ENCODE measurements at regions not wholly inside any gene's neighbourhood (a gene's known extent, or its start where the extent isn't known, plus 50 kb on each side); places are given as distances from the start of the nearest gene placed in this dataset.

GRCh38 chr4:120617171-120617570 lies 305.4 kb downstream of the PRDM5 start:
- H3K27ac Mint-ChIP-seq: no peak overlapping the region
- no peaks in the 10 kb centered on the region for H3K9me3 Mint-ChIP-seq
- intact Hi-C loops (cut with micrococcal nuclease): no loop called here
- DNase-seq (no peak), ATAC-seq (ENCODE audit: low read depth) (no peak)
- no peak overlapping the region for H3K4me3 Mint-ChIP-seq
- no peaks in the 10 kb centered on the region for H3K4me1 Mint-ChIP-seq
- no peaks in the 10 kb centered on the region for H3K27me3 Mint-ChIP-seq
- TF ChIP-seq CTCF (IDR thresholded peaks at IDR 0.05): no peak
- ChIA-PET CTCF (no interaction called here), POLR2A (no interaction called here)
- H3K36me3 Mint-ChIP-seq (ENCODE audit: low read depth): no peaks in the 10 kb centered on the region

GRCh38 chr4:120616041-120616440 lies 306.5 kb downstream of the PRDM5 start:
- Mint-ChIP-seq H3K9me3 (no peaks in the 10 kb centered on the region), H3K4me1 (no peaks in the 10 kb centered on the region), H3K36me3 (ENCODE audit: low read depth) (no peaks in the 10 kb centered on the region), H3K27me3 (no peaks in the 10 kb centered on the region), H3K4me3 (no peak overlapping the region), H3K27ac (no peak overlapping the region)
- ChIA-PET POLR2A (no interaction called here), CTCF (no interaction called here)
- TF ChIP-seq CTCF (IDR thresholded peaks at IDR 0.05): no peak
- ATAC-seq (ENCODE audit: low read depth) (no peak), DNase-seq (no peak)
- intact Hi-C loops (cut with micrococcal nuclease): no loop called here

- no peak for DNase-seq
- no peak for TF ChIP-seq CTCF (IDR thresholded peaks at IDR 0.05)
- Mint-ChIP-seq H3K4me1 (no peaks in the 10 kb centered on the region), H3K4me3 (no peak overlapping the region), H3K27me3 (no peaks in the 10 kb centered on the region), H3K9me3 (no peaks in the 10 kb centered on the region), H3K36me3 (ENCODE audit: low read depth) (no peaks in the 10 kb centered on the region), H3K27ac (no peak overlapping the region)
- intact Hi-C loops (cut with micrococcal nuclease): no loop called here
- ChIA-PET CTCF (no interaction called here), POLR2A (no interaction called here)
- ATAC-seq (ENCODE audit: low read depth): no peak
Observed at GRCh38 chr4:120613778-120614177, 308.7 kb downstream of the PRDM5 start.

GRCh38 chr4:120611092-120611491 lies 311.4 kb downstream of the PRDM5 start:
- Mint-ChIP-seq H3K9me3 (no peaks in the 10 kb centered on the region), H3K27ac (no peak overlapping the region), H3K27me3 (no peaks in the 10 kb centered on the region), H3K36me3 (ENCODE audit: low read depth) (no peaks in the 10 kb centered on the region), H3K4me3 (no peak overlapping the region), H3K4me1 (no peaks in the 10 kb centered on the region)
- TF ChIP-seq CTCF (IDR thresholded peaks at IDR 0.05): no peak
- ChIA-PET CTCF (no interaction called here), POLR2A (no interaction called here)
- ATAC-seq (ENCODE audit: low read depth) (no peak), DNase-seq (no peak)
- intact Hi-C loops (cut with micrococcal nuclease): no loop called here

GRCh38 chr4:120591038-120591437 lies 331.5 kb downstream of the PRDM5 start:
- TF ChIP-seq CTCF (IDR thresholded peaks at IDR 0.05): no peak
- H3K4me3 Mint-ChIP-seq: no peak overlapping the region
- no peaks in the 10 kb centered on the region for H3K36me3 Mint-ChIP-seq (ENCODE audit: low read depth)
- DNase-seq (no peak), ATAC-seq (ENCODE audit: low read depth) (no peak)
- no peaks in the 10 kb centered on the region for H3K9me3 Mint-ChIP-seq
- ChIA-PET POLR2A (no interaction called here), CTCF (no interaction called here)
- H3K4me1 Mint-ChIP-seq: no peaks in the 10 kb centered on the region
- H3K27me3 Mint-ChIP-seq: no peaks in the 10 kb centered on the region
- H3K27ac Mint-ChIP-seq: no peak overlapping the region
- intact Hi-C loops (cut with micrococcal nuclease): no loop called here

Data from activated B cell treated with CpG ODN at 0.5 μM for 24 hours (primary cell).